ENCODE measurements at regions not wholly inside any gene's neighbourhood (a gene's known extent, or its start where the extent isn't known, plus 50 kb on each side); places are given as distances from the start of the nearest gene placed in this dataset.

GRCh38 chr18:39653221-39653620, 2087.6 kb upstream of the CELF4 start:
- Histone ChIP-seq H3K9me2 (replicated peaks; ENCODE audit: insufficient read depth, low read length) (no peaks in the 10 kb centered on the region), H3K9me3 (ENCODE audit: insufficient read depth, low read length) (no peaks in the 10 kb centered on the region), H3K79me2 (ENCODE audit: insufficient read depth, low read length) (no peaks in the 10 kb centered on the region), H3F3A (ENCODE audit: insufficient read depth) (no peaks in the 10 kb centered on the region), H3K36me3 (ENCODE audit: low read length) (no peaks in the 10 kb centered on the region), H3K9ac (ENCODE audit: low read length) (no peak overlapping the region), H3K27ac (ENCODE audit: low read depth, low read length) (no peak overlapping the region), H4K20me1 (ENCODE audit: low read depth, low read length) (no peaks in the 10 kb centered on the region), H2AFZ (ENCODE audit: low read depth, low read length, severe bottlenecking) (no peak overlapping the region), H3K4me3 (ENCODE audit: insufficient read depth, low read length, poor library complexity, severe bottlenecking) (no peak overlapping the region), H3K27me3 (ENCODE audit: low read length) (no peaks in the 10 kb centered on the region), H3K4me2 (ENCODE audit: low read depth, low read length, poor library complexity, severe bottlenecking) (no peak overlapping the region)
- TF ChIP-seq EZH2phosphoT487 (conservative IDR thresholded peaks at IDR 0.05; ENCODE audit: low read length): no peak
- no peak for TF ChIP-seq CTCF (IDR thresholded peaks at IDR 0.05; ENCODE audit: insufficient read depth, low read length, poor library complexity, severe bottlenecking)

DNA sequence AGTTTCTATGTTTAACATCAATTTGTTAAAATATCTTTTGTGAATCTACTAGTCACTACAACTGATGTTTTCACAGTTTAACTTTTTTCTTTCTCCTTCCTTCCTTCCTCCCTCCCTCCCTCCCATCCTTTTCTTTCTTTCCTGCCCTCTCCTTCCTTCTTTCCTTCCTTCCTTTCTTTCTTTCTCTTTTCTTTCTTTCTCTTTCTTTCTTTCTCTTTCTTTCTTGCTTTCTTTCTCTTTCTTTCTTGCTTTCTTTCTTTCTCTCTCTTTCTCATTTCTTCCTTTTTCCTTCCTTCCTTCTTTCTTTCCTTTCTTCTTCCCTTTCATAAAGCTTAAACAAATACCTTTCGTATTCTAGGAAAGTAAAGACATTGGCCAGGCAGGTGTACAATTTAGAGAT, 2083.0 kb upstream of the CELF4 start:
- H2AFZ ChIP-seq (ENCODE audit: low read depth, low read length, severe bottlenecking): no peak overlapping the region
- H3K9ac ChIP-seq (ENCODE audit: low read length): no peak overlapping the region
- H3K9me3 ChIP-seq (ENCODE audit: insufficient read depth, low read length): no peaks in the 10 kb centered on the region
- H4K20me1 ChIP-seq (ENCODE audit: low read depth, low read length): no peaks in the 10 kb centered on the region
- no peak for TF ChIP-seq CTCF (IDR thresholded peaks at IDR 0.05; ENCODE audit: insufficient read depth, low read length, poor library complexity, severe bottlenecking)
- no peak for TF ChIP-seq EZH2phosphoT487 (conservative IDR thresholded peaks at IDR 0.05; ENCODE audit: low read length)
- H3K4me2 ChIP-seq (ENCODE audit: low read depth, low read length, poor library complexity, severe bottlenecking): no peak overlapping the region
- no peaks in the 10 kb centered on the region for H3F3A ChIP-seq (ENCODE audit: insufficient read depth)
- no peak overlapping the region for H3K4me3 ChIP-seq (ENCODE audit: insufficient read depth, low read length, poor library complexity, severe bottlenecking)
- no peak overlapping the region for H3K27ac ChIP-seq (ENCODE audit: low read depth, low read length)
- H3K9me2 ChIP-seq (replicated peaks; ENCODE audit: insufficient read depth, low read length): no peaks in the 10 kb centered on the region
- no peaks in the 10 kb centered on the region for H3K36me3 ChIP-seq (ENCODE audit: low read length)
- H3K27me3 ChIP-seq (ENCODE audit: low read length): no peaks in the 10 kb centered on the region
- no peaks in the 10 kb centered on the region for H3K79me2 ChIP-seq (ENCODE audit: insufficient read depth, low read length)

DNA sequence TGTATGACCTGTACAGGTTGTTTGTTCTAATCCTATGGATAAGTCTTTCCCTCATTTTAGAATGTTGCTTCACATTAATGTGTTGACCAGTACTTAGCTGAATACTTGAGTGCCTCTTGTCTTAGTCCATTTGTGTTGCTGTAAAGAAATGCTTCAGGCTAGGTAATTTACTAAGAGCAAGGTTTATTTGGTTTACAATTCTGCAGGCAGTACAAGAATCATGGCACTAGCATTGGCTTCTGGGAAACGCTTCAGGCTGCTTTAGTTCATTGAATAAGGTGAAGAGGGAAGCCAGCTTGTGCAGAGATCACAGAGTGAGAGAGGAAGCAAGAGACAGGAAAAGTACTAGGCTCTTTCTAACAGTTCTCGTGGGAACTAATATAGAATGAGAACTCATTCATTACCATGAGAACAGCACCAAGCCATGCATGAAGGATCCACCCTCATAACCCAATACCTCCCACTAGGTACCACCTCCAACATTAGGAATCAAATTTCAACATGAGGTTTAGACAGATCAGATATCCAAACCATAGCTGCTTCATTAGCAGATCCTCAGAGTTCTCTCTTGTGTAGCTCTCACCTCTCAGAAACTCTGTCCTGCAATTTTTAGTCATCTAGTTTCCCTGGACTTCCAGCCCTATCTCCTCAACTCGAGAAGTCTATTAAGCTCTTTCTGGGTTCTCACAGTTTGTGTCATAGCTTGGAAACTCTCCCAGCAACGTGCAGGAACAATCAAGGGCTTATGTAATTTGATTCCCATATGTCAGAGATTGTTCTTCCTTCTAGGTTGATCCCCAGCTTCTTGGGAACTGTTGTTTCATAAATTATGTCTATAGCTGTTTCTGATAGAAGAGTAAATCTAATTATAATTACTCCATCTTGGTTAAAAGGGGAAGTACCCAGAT, 2082.3 kb upstream of the CELF4 start:
- TF ChIP-seq EZH2phosphoT487 (conservative IDR thresholded peaks at IDR 0.05; ENCODE audit: low read length): no peak
- no peak for TF ChIP-seq CTCF (IDR thresholded peaks at IDR 0.05; ENCODE audit: insufficient read depth, low read length, poor library complexity, severe bottlenecking)
- Histone ChIP-seq H4K20me1 (ENCODE audit: low read depth, low read length) (no peaks in the 10 kb centered on the region), H3K36me3 (ENCODE audit: low read length) (no peaks in the 10 kb centered on the region), H3K9ac (ENCODE audit: low read length) (no peak overlapping the region), H3K9me2 (replicated peaks; ENCODE audit: insufficient read depth, low read length) (no peaks in the 10 kb centered on the region), H3K27ac (ENCODE audit: low read depth, low read length) (no peak overlapping the region), H2AFZ (ENCODE audit: low read depth, low read length, severe bottlenecking) (no peak overlapping the region), H3K4me3 (ENCODE audit: insufficient read depth, low read length, poor library complexity, severe bottlenecking) (no peak overlapping the region), H3F3A (ENCODE audit: insufficient read depth) (no peaks in the 10 kb centered on the region), H3K27me3 (ENCODE audit: low read length) (no peaks in the 10 kb centered on the region), H3K4me2 (ENCODE audit: low read depth, low read length, poor library complexity, severe bottlenecking) (no peak overlapping the region), H3K79me2 (ENCODE audit: insufficient read depth, low read length) (no peaks in the 10 kb centered on the region), H3K9me3 (ENCODE audit: insufficient read depth, low read length) (no peaks in the 10 kb centered on the region)

Data from SU-DHL-6 (cell line).